ENCODE measurements at regions not wholly inside any gene's neighbourhood (a gene's known extent, or its start where the extent isn't known, plus 50 kb on each side); places are given as distances from the start of the nearest gene placed in this dataset.

DNA sequence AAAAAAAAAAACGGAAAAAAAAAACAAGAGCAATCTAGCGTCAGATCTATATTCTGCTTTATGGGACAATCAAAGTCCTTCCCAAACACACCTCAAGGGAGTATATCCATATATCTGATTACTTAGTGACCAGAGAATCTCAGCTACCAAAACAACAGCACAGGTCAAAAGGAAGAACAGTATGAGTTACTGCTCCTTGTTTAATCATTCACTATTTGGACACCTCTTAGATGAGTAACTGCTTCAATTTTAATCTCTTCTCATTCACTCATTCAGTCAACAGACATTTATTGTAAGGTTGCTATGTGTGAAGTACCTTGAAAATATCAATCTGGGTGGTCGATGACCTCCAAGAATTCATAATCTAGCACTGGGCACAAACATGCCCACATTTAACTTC, 193.2 kb downstream of the IRS2 start:
- Histone ChIP-seq H3K9ac (ENCODE audit: low read depth in 1 of 3, low read length in 3 of 3) (no peak overlapping the region), H3K4me1 (ENCODE audit: control insufficient read depth in 3 of 3, insufficient read depth in 3 of 3, low read length in 3 of 3) (no peaks in the 10 kb centered on the region), H3K9me3 (ENCODE audit: control insufficient read depth in 3 of 3, low read length in 3 of 3) (no peaks in the 10 kb centered on the region), H3K27ac (ENCODE audit: low read depth, low read length) (no peak overlapping the region), H3K27me3 (ENCODE audit: control insufficient read depth in 3 of 3, insufficient read depth in 3 of 3, low read length in 3 of 3) (peaks cover 0 to 4% (median 0%) of the 10 kb centered on the region in 3 donors), H3K4me3 (ENCODE audit: low read length in 3 of 3) (no peak overlapping the region), H3K36me3 (ENCODE audit: control insufficient read depth in 3 of 3, insufficient read depth in 3 of 3, low read length in 3 of 3) (no peaks in the 10 kb centered on the region)

DNA sequence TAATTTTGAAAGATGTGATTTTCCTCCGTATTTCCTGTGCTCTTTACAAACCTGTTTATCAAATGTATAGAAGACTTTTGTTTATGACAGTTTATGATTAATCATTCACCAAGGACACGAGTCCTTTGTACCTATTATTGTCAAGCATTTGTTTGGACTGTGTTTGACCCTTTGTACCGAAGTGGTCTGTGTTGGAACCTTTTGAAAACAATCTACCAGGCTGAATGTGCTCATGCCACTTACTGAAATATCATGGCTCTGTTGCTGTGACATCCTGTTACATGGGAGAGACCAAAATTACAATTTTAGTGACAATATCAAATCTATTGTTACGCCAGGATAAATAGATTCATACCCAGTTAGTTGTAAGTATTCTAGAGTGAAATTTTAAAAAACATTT, 193.6 kb downstream of the IRS2 start:
- Histone ChIP-seq H3K9ac (ENCODE audit: low read depth in 1 of 3, low read length in 3 of 3) (no peak overlapping the region), H3K9me3 (ENCODE audit: control insufficient read depth in 3 of 3, low read length in 3 of 3) (no peaks in the 10 kb centered on the region), H3K4me1 (ENCODE audit: control insufficient read depth in 3 of 3, insufficient read depth in 3 of 3, low read length in 3 of 3) (no peaks in the 10 kb centered on the region)

DNA sequence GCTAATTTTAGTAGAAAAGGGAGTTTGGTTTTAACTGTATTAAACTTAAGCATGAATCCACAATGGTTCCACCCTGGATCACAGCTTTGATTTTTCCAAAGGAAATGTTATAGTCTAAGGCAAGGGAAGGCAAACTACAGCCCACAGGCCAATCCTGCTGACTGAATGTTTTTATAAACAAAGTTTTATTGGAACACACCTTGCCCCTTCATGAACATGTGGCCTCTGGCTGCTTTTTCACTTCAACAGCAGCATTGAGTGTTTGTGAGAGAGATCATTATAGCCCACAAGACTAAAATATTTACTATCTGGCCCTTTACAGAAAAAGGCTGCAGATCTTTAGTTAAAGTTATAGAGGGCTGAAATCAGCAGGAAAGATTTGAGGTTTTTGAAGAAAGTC, 198.7 kb downstream of the IRS2 start:
- no peaks in the 10 kb centered on the region for H3K9me3 ChIP-seq (ENCODE audit: control insufficient read depth in 3 of 3, low read length in 3 of 3)
- no peak overlapping the region for H3K9ac ChIP-seq (ENCODE audit: low read depth in 1 of 3, low read length in 3 of 3)
- H3K36me3 ChIP-seq (ENCODE audit: control insufficient read depth in 3 of 3, insufficient read depth in 3 of 3, low read length in 3 of 3) = no peaks in the 10 kb centered on the region
- peaks cover 0 to 5% (median 0%) of the 10 kb centered on the region in 3 donors for H3K27me3 ChIP-seq (ENCODE audit: control insufficient read depth in 3 of 3, insufficient read depth in 3 of 3, low read length in 3 of 3)
- no peaks in the 10 kb centered on the region for H3K4me1 ChIP-seq (ENCODE audit: control insufficient read depth in 3 of 3, insufficient read depth in 3 of 3, low read length in 3 of 3)
- no peak overlapping the region for H3K4me3 ChIP-seq (ENCODE audit: low read length in 3 of 3)
- no peak overlapping the region for H3K27ac ChIP-seq (ENCODE audit: low read depth, low read length)

More for the DNA sequence above, 193.6 kb downstream of the IRS2 start:
- Histone ChIP-seq H3K36me3 (ENCODE audit: control insufficient read depth in 3 of 3, insufficient read depth in 3 of 3, low read length in 3 of 3) (no peaks in the 10 kb centered on the region), H3K27ac (ENCODE audit: low read depth, low read length) (no peak overlapping the region), H3K27me3 (ENCODE audit: control insufficient read depth in 3 of 3, insufficient read depth in 3 of 3, low read length in 3 of 3) (peaks cover 0 to 7% (median 0%) of the 10 kb centered on the region in 3 donors), H3K4me3 (ENCODE audit: low read length in 3 of 3) (no peak overlapping the region)

DNA sequence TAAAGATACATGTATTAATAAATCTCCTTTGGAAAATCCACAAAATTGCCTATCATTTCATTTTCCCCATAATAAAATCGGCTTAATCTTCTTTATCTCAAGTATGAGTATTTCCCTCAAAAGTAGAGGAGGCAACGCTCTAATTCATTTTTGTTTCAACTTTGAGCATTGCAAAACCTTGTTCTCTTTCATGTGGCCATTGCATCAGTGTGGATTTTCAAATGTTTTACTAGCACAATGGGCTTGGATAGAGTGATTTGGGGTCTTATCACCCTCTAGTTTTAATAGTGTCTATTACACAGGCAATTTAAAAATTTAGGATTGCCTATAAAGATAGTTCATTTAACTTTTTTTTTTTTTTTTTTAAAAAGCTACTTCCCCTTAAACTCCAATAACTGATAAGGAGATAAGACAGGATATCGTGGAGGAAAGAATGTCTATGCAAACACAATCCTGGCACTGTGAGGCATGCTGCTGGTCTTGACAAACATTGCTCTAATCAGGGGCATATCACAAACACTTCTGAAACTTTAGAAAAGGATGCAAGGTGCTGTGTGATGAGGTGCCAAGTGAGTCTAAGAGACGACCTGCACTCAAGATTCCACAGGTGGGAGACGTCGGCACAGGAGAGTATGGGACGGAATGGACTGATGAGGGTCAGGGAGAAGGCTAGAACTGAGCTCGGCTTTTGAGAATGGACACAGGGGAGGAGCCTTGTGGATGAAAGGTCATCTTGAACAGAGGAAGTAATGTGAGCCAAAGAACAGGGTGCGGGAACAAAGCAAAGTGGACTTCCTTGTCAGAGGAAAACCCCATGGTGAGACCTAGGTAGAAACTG, 199.7 kb downstream of the IRS2 start:
- Histone ChIP-seq H3K9ac (ENCODE audit: low read depth in 1 of 3, low read length in 3 of 3) (no peak overlapping the region), H3K9me3 (ENCODE audit: control insufficient read depth in 3 of 3, low read length in 3 of 3) (no peaks in the 10 kb centered on the region), H3K4me3 (ENCODE audit: low read length in 3 of 3) (no peak overlapping the region), H3K4me1 (ENCODE audit: control insufficient read depth in 3 of 3, insufficient read depth in 3 of 3, low read length in 3 of 3) (no peaks in the 10 kb centered on the region), H3K36me3 (ENCODE audit: control insufficient read depth in 3 of 3, insufficient read depth in 3 of 3, low read length in 3 of 3) (no peaks in the 10 kb centered on the region), H3K27me3 (ENCODE audit: control insufficient read depth in 3 of 3, insufficient read depth in 3 of 3, low read length in 3 of 3) (peaks cover 0 to 5% (median 0%) of the 10 kb centered on the region in 3 donors), H3K27ac (ENCODE audit: low read depth, low read length) (no peak overlapping the region)

DNA sequence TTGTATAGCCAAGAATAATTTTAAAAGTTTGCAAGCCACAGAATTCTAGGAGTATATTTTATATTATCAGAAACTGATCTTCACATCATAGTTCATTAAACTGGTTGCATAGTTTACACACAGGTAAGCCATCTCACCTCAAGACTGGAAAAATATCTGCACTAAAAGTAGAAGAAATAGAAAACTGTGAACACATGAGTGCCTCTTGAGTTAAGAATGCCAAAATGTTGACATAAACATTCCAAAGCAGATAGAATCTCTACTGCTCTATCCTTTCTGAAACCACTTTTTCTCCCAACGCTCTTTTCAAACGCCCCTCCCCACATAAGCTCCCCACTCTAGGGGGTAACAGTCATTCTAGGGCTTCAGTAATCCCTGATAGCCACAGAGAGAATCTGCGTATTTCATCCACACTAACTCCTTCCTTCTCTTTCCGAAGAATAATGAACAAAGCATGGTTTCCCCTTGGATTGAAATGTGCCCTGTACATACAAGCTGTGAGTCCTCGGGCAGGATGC, 201.5 kb downstream of the IRS2 start:
- Histone ChIP-seq H3K27me3 (ENCODE audit: control insufficient read depth in 3 of 3, insufficient read depth in 3 of 3, low read length in 3 of 3) (peaks cover 0 to 3% (median 0%) of the 10 kb centered on the region in 3 donors), H3K27ac (ENCODE audit: low read depth, low read length) (no peak overlapping the region), H3K4me1 (ENCODE audit: control insufficient read depth in 3 of 3, insufficient read depth in 3 of 3, low read length in 3 of 3) (no peaks in the 10 kb centered on the region), H3K36me3 (ENCODE audit: control insufficient read depth in 3 of 3, insufficient read depth in 3 of 3, low read length in 3 of 3) (no peaks in the 10 kb centered on the region), H3K9me3 (ENCODE audit: control insufficient read depth in 3 of 3, low read length in 3 of 3) (no peaks in the 10 kb centered on the region), H3K4me3 (ENCODE audit: low read length in 3 of 3) (no peak overlapping the region), H3K9ac (ENCODE audit: low read depth in 1 of 3, low read length in 3 of 3) (no peak overlapping the region)

DNA sequence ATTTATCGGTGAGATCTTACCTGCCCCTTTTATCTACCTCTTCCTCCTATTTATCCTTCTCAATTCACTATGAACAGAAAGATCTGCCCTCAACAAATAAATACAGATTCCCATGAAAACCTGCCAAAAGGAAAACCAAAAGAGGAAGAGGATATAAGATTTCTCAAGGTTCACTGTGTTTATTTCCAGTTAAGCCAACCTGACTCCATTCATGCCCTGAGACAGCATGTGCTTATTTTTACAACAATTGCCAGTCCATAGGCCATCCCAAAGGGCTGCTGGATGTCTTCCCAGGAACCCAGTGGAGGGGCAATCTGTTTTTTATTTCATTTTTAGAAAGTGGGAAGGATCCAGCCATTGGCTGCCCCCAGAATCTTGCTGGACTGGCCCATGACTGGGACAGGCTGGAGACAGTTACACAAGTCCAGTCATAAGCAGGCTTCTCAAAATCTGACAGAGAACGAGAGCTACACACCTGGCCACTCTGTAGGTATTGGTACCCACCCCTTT, 209.1 kb downstream of the IRS2 start:
- no peak overlapping the region for H3K4me3 ChIP-seq (ENCODE audit: low read length in 3 of 3)
- no peaks in the 10 kb centered on the region for H3K27me3 ChIP-seq (ENCODE audit: control insufficient read depth in 3 of 3, insufficient read depth in 3 of 3, low read length in 3 of 3)
- no peak overlapping the region for H3K27ac ChIP-seq (ENCODE audit: low read depth, low read length)
- H3K9me3 ChIP-seq (ENCODE audit: control insufficient read depth in 3 of 3, low read length in 3 of 3) = no peaks in the 10 kb centered on the region
- no peaks in the 10 kb centered on the region for H3K36me3 ChIP-seq (ENCODE audit: control insufficient read depth in 3 of 3, insufficient read depth in 3 of 3, low read length in 3 of 3)
- no peaks in the 10 kb centered on the region for H3K4me1 ChIP-seq (ENCODE audit: control insufficient read depth in 3 of 3, insufficient read depth in 3 of 3, low read length in 3 of 3)
- no peak overlapping the region for H3K9ac ChIP-seq (ENCODE audit: low read depth in 1 of 3, low read length in 3 of 3)

DNA sequence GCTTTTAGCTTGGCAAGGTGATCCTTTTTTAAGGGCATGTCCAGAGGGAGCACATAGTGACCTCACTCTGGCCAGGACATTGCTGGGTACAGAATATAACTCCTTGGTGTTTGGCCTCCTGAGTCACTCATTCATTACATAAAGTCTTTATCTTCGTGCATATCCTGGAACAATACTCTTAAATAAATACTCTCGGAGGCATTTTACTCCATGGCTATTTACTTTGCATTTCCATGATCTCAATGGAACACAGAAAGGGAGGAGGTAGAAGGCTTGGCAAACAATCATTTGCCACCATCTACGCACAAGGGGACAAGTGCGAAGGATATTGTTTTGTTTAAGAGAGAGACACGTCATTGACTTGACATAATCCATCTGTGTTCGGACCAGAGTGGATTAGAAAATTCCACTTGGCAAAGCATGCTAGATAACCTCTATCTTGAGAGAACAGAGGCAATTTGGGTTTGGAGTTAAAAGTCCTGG, 210.0 kb downstream of the IRS2 start:
- H3K27ac ChIP-seq (ENCODE audit: low read depth, low read length) = no peak overlapping the region
- no peaks in the 10 kb centered on the region for H3K9me3 ChIP-seq (ENCODE audit: control insufficient read depth in 3 of 3, low read length in 3 of 3)
- no peak overlapping the region for H3K4me3 ChIP-seq (ENCODE audit: low read length in 3 of 3)
- no peak overlapping the region for H3K9ac ChIP-seq (ENCODE audit: low read depth in 1 of 3, low read length in 3 of 3)
- no peaks in the 10 kb centered on the region for H3K4me1 ChIP-seq (ENCODE audit: control insufficient read depth in 3 of 3, insufficient read depth in 3 of 3, low read length in 3 of 3)
- H3K36me3 ChIP-seq (ENCODE audit: control insufficient read depth in 3 of 3, insufficient read depth in 3 of 3, low read length in 3 of 3) = no peaks in the 10 kb centered on the region
- H3K27me3 ChIP-seq (ENCODE audit: control insufficient read depth in 3 of 3, insufficient read depth in 3 of 3, low read length in 3 of 3) = no peaks in the 10 kb centered on the region

DNA sequence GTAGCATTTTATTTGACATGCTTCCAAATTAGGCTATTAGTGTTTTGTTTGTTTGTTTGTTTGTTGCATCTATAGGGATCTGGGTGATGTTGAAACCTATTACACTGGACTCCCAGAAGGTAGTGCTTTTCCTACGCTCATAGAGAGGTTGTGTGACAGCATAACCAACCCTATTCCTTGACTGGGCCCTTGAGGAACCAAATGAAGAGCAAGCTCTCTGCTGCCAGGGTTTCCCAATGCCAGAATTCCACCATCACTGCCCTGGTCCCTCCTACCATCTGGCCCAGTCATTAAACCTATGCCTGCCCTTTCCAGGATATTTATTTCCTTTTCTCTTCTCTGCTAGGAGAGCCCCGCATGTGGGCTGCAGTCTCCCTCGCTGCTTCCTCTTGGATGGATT, 210.6 kb downstream of the IRS2 start:
- no peak overlapping the region for H3K9ac ChIP-seq (ENCODE audit: low read depth in 1 of 3, low read length in 3 of 3)
- no peak overlapping the region for H3K4me3 ChIP-seq (ENCODE audit: low read length in 3 of 3)
- H3K9me3 ChIP-seq (ENCODE audit: control insufficient read depth in 3 of 3, low read length in 3 of 3) = no peaks in the 10 kb centered on the region
- no peaks in the 10 kb centered on the region for H3K4me1 ChIP-seq (ENCODE audit: control insufficient read depth in 3 of 3, insufficient read depth in 3 of 3, low read length in 3 of 3)
- H3K27me3 ChIP-seq (ENCODE audit: control insufficient read depth in 3 of 3, insufficient read depth in 3 of 3, low read length in 3 of 3) = no peaks in the 10 kb centered on the region
- no peaks in the 10 kb centered on the region for H3K36me3 ChIP-seq (ENCODE audit: control insufficient read depth in 3 of 3, insufficient read depth in 3 of 3, low read length in 3 of 3)
- no peak overlapping the region for H3K27ac ChIP-seq (ENCODE audit: low read depth, low read length)

DNA sequence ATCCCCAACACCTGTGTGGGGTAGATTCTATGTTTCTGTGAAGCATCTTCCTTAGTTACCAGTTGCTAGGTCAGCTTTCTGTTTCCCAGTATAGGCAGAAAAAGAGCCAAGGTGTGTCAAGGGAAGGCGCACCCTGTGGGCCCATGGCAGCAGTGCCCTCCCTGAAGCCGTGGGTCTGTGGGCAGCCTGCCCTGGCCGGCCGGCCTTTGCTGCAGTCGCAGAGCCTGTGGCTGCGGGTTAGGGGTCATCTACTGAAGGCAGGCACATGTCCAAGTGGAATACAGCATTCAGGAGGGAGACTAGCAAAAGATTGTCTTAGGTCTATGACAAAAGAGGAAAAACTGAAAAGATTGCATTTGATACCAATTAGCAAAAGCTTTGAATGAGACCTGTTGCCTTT, 214.0 kb downstream of the IRS2 start:
- Histone ChIP-seq H3K4me1 (ENCODE audit: control insufficient read depth in 3 of 3, insufficient read depth in 3 of 3, low read length in 3 of 3) (no peaks in the 10 kb centered on the region), H3K27ac (ENCODE audit: low read depth, low read length) (no peak overlapping the region), H3K9me3 (ENCODE audit: control insufficient read depth in 3 of 3, low read length in 3 of 3) (no peaks in the 10 kb centered on the region), H3K9ac (ENCODE audit: low read depth in 1 of 3, low read length in 3 of 3) (no peak overlapping the region), H3K36me3 (ENCODE audit: control insufficient read depth in 3 of 3, insufficient read depth in 3 of 3, low read length in 3 of 3) (no peaks in the 10 kb centered on the region), H3K4me3 (ENCODE audit: low read length in 3 of 3) (no peak overlapping the region), H3K27me3 (ENCODE audit: control insufficient read depth in 3 of 3, insufficient read depth in 3 of 3, low read length in 3 of 3) (no peaks in the 10 kb centered on the region)

DNA sequence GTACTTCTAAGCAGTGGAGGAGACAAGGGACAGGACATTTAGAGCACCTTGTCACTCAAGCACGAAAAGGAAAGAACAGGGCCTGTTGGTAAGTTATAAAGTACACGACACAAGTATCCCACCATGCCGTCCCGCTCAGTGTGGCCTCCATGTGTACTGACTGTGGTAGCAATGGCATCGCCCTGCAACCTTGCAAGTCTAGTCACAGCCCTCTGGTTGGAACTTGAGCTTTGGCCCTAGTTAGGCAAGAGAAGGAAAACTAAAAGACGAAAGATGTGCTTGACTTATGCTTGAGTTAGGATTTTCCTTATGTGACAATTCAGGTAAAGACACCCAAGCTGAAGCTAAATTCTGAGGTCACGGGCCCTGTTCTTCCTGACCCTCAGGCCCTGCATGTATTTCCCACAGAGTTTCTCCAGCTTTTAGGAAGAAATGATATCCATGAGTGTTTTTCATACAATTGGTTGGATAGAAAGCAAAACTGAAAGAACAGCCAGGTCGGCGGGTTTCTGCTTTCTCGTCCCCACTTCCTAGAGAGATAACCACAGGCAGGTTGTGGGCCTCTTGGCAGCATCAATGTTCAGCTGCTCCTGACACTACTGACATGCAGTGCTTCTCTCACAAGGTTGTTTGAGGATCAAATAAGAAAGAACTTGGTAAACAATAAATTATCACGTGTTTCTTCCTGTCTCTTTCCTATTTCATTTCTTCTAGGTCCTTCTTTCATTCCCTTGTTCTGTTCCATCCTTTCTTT, 216.2 kb downstream of the IRS2 start:
- H3K27me3 ChIP-seq (ENCODE audit: control insufficient read depth in 3 of 3, insufficient read depth in 3 of 3, low read length in 3 of 3) = no peaks in the 10 kb centered on the region
- no peaks in the 10 kb centered on the region for H3K4me1 ChIP-seq (ENCODE audit: control insufficient read depth in 3 of 3, insufficient read depth in 3 of 3, low read length in 3 of 3)
- no peaks in the 10 kb centered on the region for H3K36me3 ChIP-seq (ENCODE audit: control insufficient read depth in 3 of 3, insufficient read depth in 3 of 3, low read length in 3 of 3)
- H3K27ac ChIP-seq (ENCODE audit: low read depth, low read length) = no peak overlapping the region
- no peaks in the 10 kb centered on the region for H3K9me3 ChIP-seq (ENCODE audit: control insufficient read depth in 3 of 3, low read length in 3 of 3)
- no peak overlapping the region for H3K4me3 ChIP-seq (ENCODE audit: low read length in 3 of 3)
- no peak overlapping the region for H3K9ac ChIP-seq (ENCODE audit: low read depth in 1 of 3, low read length in 3 of 3)

Measured in skeletal muscle tissue (tissue), 3 donors.